GM18861 (cell line): ENCODE measurements at regions not wholly inside any gene's neighbourhood (a gene's known extent, or its start where the extent isn't known, plus 50 kb on each side); places are given as distances from the start of the nearest gene placed in this dataset.

Source experiments
- ATAC-seq: cut with Tn5 transposase; IDR thresholded peaks from one replicate; pipeline ENCODE4 v1.9.1; 2021; ENCODE audit not compliant: unreplicated experiment

DNA sequence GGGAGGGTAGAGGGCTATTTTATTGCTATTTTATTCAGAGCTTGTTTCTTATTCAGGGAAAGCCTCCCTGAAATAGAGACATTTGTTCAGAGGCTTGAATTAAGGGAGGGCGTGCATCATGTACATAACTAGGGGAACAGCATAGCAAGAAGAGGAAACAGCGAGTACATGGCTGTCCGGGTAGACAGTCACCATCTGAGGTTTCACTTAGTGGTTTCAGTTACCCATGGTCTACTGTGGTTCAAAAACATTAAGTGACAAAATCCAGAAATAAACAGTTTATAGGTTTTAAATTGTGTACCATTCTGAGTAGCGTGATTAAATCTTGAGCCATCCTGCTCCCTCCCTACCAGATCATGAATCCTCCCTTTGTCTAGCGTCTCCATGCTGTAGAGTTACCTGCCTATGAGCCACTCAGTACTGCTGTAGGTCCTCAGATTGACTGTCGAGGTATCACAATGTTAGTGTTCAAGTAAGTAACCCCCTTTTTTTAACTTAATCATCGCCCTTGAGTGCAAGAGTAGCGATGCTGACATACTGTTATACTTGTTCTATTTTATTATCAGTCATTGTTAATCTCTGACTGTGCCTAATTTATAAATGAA lies 791.5 kb downstream of the TFAP2A start:
- no peak for ATAC-seq

DNA sequence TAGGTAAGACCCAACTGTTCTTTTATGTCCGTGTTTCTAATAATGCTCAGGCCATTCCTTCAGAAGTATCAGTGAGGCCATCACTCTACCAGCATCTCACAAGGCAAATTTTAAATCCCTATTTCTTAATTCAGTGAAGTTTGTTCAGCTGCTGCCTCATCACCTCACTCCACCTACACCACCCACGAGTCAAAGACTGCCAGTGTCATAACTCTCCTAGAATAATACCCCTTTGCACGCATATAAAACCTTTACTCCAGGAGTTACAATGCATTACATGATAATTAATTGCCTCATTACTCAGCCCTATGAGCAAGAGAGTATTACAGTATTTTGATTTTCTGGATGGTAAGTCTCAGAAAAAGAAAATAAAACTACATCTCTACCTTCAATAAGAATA lies 793.6 kb downstream of the TFAP2A start:
- ATAC-seq, result no peak

DNA sequence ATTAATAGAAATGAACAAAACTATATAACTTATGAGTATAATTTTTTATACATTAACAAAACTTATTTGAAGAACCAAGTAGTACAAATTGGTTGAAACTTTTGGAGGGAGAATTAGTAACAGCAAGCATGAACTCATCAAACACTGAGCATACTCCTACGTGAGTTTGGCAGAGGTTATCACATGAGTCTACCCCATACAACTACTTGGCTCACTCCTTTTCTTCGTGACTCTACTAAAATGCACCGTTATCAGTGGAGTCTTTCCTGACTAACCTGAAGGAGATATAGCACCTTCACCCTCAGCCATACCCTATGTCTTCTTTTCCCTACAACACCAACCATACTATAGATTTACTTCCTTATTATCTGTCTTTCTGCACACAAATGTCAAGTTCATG lies 794.2 kb downstream of the TFAP2A start:
- ATAC-seq, result no peak

DNA sequence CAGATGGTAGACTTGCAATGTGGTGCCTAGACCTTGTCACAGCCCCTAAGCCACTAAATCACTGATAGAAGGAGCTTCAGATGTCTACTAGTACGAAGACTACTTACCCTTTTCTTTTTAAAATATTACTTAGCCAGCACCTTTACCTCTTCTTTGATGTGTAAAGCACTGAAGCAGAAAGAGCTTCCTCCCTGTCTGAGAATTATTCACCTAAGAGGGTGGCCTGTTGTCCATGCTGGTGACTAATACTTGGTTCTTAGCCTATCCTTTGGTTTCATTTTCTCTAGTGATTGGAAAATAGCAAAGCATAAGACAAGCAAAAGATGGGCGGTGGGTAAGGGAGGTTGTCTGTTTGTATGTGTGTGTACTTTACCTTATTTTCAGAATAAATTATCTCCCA lies 794.6 kb downstream of the TFAP2A start:
- no peak for ATAC-seq

DNA sequence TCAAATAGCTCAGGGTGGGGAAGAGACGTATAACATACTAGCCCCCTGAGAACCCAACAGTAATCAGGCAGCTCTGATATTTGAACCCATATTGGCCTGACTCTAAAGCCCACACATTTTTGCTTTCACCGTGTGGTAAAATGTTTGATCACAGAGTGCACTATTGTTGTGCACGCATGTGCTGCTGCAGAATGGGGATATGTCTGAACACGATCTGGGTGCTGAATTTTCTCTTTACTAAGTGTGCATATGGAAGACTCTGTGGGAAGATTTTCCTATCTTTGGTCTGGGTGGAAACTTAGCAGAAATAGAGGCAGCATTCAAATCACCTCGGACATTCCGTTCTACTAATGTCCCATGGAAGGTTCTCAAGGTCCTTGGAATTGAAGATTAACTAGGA lies 800.1 kb downstream of the TFAP2A start:
- no peak for ATAC-seq

DNA sequence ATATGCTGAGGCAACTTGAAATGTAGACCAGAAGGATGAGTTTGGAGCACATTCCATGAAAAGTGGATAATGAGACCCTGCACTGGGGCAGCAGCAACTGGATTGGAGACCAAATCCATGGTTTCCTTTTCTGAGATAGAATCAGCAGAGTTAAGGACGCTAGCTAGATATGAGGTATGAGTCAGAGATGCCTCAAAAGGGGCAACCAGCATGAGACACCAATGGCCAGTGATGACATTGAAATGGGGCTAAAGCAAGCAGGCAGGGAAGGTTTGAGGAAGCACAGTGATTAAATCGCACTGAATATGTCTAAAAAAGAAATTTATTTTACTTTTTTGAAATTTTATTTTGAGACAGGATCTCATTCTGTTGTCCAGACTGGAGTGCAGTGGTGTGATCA lies 802.4 kb downstream of the TFAP2A start:
- ATAC-seq, result no peak

DNA sequence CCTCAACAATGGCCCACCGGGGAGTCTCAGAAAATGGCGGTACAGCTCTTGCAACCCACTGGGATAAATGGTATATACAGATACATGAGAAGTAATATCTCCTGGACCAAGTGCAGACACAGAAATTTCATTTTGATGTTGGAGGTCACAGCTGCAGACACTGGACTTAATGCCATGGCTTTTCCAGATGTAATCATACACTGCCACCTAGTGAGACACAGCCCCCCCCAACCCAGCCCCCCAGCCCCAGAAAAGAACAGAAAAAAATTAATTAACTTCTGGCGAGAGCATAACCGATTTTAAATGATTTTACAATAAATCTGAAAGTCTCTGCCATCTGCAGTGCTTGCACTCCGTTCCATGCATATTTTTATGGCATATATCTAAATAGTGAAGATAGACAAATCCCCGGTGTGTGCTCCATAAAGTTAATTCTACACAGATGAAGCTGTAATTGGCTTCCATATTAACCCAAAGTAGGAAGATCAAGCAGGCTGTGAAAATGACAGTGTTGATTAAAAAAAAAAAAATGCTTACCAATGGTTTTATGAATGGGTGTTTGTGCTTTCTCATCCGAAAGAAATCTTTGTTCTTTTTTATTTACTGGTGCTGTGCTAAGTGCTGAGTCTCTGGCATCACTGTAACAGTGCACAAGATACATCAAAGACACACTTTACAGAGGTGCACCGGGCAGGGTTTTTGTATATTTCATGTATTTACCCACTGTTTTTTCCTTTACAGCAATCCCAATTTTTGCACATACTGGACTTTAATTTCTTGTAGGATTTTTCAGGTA lies 804.1 kb downstream of the TFAP2A start:
- no peak for ATAC-seq

DNA sequence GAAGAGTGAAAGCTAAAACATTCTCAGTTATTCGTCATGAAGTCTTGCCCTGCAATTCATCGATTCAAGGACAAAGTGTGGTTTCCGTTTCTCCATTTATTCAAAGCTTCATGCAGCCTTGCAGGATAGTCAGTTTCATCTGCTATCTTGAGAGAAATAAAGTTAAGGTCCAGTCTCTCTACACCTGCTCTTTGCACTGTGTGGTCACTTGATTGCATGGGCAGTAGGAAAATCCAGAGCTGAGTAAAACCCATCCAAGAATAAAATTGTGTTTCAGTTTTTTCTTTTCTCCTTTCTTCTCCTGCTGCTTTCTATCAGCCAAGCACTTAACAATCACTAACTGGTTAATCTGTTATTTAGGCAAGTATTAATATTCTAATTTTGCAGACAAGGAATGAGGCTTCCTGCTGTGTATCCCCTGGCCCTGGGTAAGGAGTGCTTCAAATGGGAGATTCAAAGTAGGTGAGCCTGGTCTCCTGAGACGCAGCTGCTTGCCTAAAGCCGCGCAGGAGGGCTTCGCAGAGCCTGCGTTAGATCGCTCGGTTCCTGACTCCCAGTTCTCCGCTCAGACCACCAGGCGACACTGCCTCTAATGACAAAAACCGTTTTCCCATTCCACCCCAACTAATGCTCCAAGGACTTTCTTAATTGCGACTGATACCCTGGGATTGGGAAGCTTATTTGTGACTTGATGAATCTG lies 808.3 kb downstream of the TFAP2A start:
- ATAC-seq, result no peak

DNA sequence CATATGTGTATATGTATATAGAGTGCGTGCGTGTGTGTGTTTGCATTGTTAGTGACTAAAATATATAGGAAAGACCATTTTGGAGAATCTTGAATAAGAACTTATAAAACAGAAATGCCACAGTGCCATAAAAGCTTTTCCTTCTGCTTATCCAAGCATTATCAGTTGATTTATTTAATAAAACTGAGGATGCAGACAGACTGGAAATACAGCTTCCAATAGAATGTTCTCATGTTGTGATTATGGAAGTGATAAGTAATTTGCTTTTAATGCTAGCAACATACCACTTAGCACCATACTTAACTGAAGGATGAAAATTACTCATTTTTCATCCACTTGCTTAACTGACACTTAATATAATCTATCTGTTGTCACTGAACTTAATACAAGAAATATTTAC lies 820.1 kb downstream of the TFAP2A start:
- ATAC-seq, result no peak

DNA sequence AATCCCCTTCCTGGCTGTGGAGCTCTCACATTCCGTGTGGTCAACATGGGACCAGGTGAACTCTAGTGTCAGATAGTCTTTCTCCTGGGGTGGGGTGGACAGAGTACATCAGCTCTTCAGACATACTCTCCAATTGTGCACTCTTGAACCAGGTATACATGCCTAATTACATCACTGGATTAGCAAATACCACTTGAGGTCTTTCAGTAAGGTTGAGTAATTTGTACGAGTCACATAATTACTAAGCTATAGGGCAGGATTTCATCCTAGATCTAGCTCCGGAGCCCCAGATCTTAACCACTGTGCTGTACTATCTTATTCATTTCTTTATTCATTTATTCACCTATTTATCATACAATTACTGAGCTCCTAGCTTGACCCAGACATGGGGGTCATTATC lies 821.3 kb downstream of the TFAP2A start:
- ATAC-seq, result no peak

DNA sequence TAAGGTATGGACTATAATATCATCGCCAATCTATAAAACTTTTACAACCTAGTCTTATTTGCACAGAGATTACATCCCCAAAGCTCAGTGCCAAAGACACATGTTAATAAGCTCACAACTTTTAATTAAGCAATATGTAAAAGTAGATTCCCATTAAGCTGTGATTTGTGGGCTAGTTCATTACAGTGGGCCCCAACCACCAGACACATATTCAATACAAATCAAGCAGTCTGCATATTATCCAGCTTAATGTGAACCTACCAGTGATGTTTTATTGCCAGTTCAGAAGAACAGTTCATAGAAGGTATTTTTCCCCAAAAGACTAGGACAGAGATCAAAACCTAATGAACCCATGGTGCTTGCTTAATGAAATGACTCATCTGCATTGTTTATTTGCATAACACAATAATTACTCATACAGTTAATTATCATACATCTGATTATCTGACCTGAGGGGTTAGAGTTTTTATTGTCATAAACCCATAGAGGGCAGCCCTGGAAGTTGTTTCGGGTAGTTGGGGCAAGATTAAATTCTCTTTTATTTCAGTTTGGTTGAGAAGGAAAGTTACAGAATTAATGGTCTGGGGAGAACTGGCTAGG lies 831.0 kb downstream of the TFAP2A start:
- no peak for ATAC-seq

DNA sequence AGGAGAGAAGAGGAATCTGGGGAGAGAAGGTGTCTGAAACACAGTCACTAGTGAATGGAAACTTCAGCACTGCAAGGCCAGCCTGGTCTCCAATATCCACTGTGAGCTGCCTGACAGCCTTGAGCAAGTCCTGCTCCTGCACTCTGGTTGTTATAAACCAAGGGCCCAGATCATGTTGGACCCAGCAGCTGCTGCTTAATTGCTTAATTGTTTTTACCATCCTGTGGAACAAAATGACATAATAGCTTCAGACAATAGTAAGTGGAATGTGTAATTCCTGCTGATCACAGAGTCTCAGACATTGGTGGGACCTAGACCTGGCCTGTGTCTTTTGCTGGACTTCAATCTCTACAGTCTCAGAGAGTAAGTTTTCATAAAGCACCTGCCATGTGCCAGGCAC lies 833.7 kb downstream of the TFAP2A start:
- ATAC-seq, result no peak

DNA sequence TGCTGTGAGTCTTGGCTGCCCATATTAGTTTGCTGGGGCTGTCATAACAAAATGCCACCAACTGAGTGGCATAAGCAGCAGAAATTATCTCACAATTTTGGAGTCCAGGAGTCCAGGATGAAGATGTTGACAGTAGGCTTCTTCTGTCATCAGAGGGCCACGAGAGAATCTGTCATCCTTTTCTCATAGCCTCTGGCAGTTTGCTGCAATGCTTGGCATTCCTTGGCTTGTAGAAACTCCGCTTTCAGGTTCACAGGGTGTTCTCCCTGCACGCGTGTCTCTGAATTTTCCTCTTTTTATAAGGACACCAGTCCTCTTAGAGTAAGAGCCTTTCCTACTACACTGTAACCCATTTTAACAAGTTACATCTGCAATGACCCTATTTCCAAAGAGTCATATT lies 838.4 kb downstream of the TFAP2A start:
- ATAC-seq, result no peak

DNA sequence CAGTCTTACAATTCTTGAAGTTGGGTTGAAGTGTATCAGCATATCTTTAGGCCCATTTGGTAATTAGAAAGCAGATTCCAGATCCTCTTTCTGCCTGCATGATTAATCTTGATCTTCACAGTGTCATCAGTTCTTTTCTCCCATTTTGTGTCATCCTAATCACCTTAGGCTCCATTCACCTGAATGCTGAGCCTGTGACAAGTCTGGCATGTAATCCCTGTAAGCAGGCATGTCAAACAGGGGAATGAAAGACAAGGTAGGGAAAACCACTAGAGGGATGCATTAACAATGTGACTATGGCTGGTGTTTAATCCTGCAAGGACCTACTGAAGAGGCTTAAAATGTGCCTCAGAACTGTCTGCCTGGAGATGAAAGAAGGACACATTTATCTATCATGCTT lies 848.8 kb downstream of the TFAP2A start:
- ATAC-seq, result no peak

DNA sequence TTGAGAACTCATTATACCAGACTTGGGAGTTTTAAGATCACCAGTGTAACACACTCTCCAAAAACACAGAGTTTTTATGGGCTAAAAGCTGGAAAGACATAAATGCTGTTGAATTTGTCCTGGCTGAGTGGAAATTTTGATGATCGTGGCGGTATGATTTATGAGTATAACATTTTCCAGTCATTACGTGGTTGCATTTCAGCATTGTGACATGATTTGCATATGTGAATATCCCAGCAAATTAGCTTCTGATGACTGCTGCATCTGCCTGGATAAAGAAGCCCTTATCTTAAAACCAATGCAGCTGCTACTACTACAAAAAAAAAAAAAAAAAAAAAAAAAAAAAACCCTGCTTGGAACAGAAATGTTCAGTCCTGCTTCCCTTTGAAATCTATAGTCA lies 850.9 kb downstream of the TFAP2A start:
- ATAC-seq, result no peak

DNA sequence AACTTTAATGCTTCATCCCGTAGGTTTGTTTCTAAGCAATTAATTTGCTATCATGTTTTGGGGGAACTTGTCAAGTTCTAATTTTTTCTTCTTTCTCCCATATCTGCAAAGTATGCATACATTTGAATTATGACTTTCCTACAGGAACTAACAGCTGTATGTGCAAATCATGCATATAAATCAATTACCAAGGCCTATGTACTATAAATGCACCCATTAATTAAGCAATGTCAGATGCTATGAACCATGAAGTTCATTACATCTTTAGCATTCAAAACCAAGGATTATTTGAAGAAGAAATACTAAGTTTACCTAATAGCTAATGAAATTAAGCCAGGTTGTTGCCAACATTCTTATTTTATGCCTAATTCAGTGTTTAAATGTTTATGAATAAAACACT lies 851.3 kb downstream of the TFAP2A start:
- ATAC-seq, result no peak

DNA sequence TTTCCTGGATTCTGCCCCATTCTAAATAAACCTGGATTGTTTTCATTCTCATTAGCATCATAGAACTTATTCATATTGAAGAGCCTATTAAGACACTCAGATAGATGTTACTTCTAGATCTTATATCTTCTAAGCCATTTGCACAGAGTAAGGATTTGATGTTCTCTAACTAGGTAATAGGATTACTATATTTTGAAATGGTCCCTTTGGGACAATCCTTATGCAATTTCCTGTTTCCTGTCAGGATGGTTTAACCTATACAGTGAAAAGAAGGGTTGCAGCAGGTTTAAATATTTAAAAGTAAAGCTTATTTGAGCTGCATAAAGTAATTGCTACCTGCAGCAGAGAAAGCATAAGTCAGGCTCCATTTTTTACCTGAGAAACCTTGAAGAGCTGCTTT lies 860.1 kb downstream of the TFAP2A start:
- no peak for ATAC-seq

DNA sequence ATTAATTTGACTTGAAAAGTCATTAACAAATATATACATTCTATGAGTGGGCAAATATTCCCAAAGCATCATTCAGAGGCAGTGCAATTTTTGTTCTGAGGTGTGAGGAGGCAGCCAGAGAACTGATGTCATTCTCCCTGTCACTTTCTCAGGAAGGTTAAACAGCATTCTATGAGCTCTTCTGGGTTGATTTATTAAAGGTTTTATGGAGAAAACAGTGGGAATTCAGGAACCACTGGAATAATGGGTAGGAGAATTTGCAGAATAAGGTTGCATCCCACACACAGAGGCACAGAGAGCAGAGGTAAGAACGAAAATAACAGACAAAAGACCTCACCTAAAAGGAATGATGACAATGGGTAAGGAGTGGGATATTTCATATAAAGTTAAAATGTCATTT lies 860.6 kb downstream of the TFAP2A start:
- ATAC-seq, result no peak

DNA sequence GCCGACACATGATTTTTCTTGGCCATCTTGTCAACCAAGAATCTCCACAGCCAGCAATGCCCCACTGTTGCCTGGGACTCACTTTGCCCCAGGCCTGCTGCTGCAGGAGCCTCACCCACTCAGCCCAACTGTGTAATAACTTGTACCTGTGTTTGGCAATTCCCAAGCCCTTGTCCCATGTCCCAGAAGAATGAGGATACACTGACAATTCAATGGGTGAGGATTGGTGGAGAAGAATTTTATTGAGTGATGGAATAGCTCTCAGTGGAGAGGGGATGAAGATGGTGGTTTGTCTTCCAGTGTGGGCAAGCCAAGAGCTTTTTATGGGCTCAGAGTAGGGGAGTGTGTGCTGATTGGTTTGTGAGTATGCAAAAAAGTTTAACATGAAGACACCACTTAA lies 861.9 kb downstream of the TFAP2A start:
- no peak for ATAC-seq

DNA sequence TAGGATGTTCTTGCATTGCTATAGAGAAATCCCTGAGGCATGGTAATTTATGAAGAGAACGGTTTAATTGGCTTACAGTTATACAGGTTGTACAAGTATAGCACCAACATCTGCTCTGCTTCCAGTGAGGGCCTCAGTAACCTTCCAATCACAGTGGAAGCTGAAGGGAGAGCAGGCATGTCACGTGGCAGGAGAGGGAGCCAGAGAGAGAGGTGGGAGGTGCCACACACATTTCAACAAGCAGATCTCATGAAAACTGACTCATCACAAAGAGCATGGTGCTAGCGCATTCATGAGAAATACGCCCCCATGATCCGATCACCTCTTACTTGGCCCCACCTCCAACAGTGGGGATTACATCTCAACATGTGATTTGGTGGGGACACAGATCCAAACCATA lies 871.2 kb downstream of the TFAP2A start:
- ATAC-seq, result no peak

DNA sequence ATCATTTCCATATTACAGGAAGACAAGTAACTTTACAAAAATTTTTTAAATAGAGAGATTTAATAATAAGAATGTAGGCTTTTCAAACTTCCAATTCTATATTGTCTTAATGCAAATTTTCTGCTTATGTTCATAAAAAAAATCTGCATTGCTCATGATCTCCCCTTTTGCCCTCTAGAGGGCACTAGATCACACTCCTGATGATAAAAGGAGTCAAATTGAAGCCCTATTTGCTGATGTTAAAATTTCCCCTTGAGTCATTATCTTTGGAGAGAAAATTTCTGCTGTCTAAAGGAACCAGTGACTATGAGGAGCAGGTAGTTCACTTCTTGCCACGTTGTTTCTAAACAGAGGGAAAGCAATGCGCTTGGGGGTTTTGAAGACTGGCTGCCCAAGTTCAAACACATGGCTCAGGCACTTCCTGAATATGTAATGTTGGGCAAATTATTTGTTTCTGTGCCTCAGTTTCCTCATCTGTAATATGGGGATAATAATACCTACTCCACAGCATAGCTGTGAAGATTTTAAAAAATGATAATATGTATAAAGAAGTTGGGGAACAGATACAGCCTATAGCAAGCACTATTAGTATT lies 874.2 kb downstream of the TFAP2A start:
- peak; percentile 62 for ATAC-seq

DNA sequence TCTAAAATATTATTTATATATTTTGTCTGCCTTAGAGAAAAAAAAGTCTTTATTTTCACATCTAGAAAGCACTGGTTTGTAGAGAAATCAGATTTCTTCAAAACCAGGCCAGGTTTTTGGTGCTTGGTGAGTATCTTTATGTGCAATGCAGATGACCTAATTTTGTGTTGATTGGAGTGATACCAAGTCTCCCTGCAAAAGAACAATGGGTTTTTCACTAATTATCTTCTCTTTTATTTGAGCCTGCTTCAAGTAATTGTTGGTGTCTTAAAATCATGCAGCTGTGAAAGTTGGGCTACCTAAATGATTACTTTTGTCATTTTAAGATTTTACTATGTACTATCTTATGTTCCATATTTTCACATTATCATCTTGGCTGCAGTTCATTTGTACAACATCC lies 874.7 kb downstream of the TFAP2A start:
- no peak for ATAC-seq
